Progenitor cell of endocrine pancreas (in vitro differentiated cells): ENCODE measurements at regions not wholly inside any gene's neighbourhood (a gene's known extent, or its start where the extent isn't known, plus 50 kb on each side); places are given as distances from the start of the nearest gene placed in this dataset.

ENCODE experiments used
- DNase-seq: peaks from one replicate; pipeline ENCODE4 v3.0.0; 2021; ENCODE audit warnings: low spot score; ENCODE audit not compliant: unreplicated experiment
- H3K27ac Mint-ChIP-seq: 2 replicates; pipeline ENCODE4 v1.8.0; 2021; ENCODE audit warnings: mild to moderate bottlenecking, moderate library complexity, mixed read lengths
- H3K27me3 Mint-ChIP-seq: 2 replicates; pipeline ENCODE4 v1.8.0; 2021; ENCODE audit warnings: mixed read lengths
- H3K36me3 Mint-ChIP-seq: 2 replicates; pipeline ENCODE4 v1.8.0; 2022; ENCODE audit warnings: mixed read lengths; ENCODE audit not compliant: insufficient read depth
- H3K4me1 Mint-ChIP-seq: 2 replicates; pipeline ENCODE4 v1.8.0; 2021; ENCODE audit warnings: low read depth, mixed read lengths
- H3K4me3 Mint-ChIP-seq: 2 replicates; pipeline ENCODE4 v1.8.0; 2021; ENCODE audit warnings: low read depth, mild to moderate bottlenecking, moderate library complexity, mixed read lengths
- H3K9me3 Mint-ChIP-seq: 2 replicates; pipeline ENCODE4 v1.8.0; 2021; ENCODE audit warnings: low read depth, mixed read lengths
- CTCF ChIP-seq: fragments of 200-600 bp; sonication (generic); IDR thresholded peaks from one replicate; pipeline ENCODE4 v1.5.0; 2021; ENCODE audit warnings: antibody characterized with exemption, mild to moderate bottlenecking; ENCODE audit not compliant: unreplicated experiment

- Mint-ChIP-seq H3K27ac (no peak overlapping the region), H3K27me3 (peaks cover 5% of the 10 kb centered on the region), H3K36me3 (no peaks in the 10 kb centered on the region), H3K4me1 (no peaks in the 10 kb centered on the region), H3K9me3 (peaks cover 15% of the 10 kb centered on the region), H3K4me3 (no peak overlapping the region)
- DNase-seq = no peak
- TF ChIP-seq CTCF = no peak
Observed at GRCh38 chr10:104563051-104563450, 78.0 kb upstream of the SORCS3 start.

GRCh38 chr10:104563548-104563947 lies 77.5 kb upstream of the SORCS3 start:
- H3K9me3 Mint-ChIP-seq = peaks cover 16% of the 10 kb centered on the region
- peaks cover 5% of the 10 kb centered on the region for H3K27me3 Mint-ChIP-seq
- TF ChIP-seq CTCF = no peak
- H3K4me1 Mint-ChIP-seq = no peaks in the 10 kb centered on the region
- no peaks in the 10 kb centered on the region for H3K36me3 Mint-ChIP-seq
- DNase-seq = no peak
- no peak overlapping the region for H3K27ac Mint-ChIP-seq
- H3K4me3 Mint-ChIP-seq = no peak overlapping the region

- H3K36me3 Mint-ChIP-seq = no peaks in the 10 kb centered on the region
- no peak for TF ChIP-seq CTCF
- peaks cover 14% of the 10 kb centered on the region for H3K9me3 Mint-ChIP-seq
- no peak for DNase-seq
- no peak overlapping the region for H3K27ac Mint-ChIP-seq
- H3K4me1 Mint-ChIP-seq = peaks cover 2% of the 10 kb centered on the region
- H3K27me3 Mint-ChIP-seq = peaks cover 15% of the 10 kb centered on the region
- H3K4me3 Mint-ChIP-seq = no peak overlapping the region
Observed at GRCh38 chr10:104574427-104574826, 66.7 kb upstream of the SORCS3 start.

GRCh38 chr10:104574838-104575237 lies 66.3 kb upstream of the SORCS3 start:
- DNase-seq = no peak
- peaks cover 16% of the 10 kb centered on the region for H3K27me3 Mint-ChIP-seq

GRCh38 chr10:104576611-104577010 lies 64.5 kb upstream of the SORCS3 start:
- Mint-ChIP-seq H3K27ac (no peak overlapping the region), H3K4me1 (peaks cover 2% of the 10 kb centered on the region), H3K27me3 (peaks cover 30% of the 10 kb centered on the region), H3K4me3 (no peak overlapping the region), H3K36me3 (no peaks in the 10 kb centered on the region), H3K9me3 (no peaks in the 10 kb centered on the region)
- TF ChIP-seq CTCF = no peak
- no peak for DNase-seq

More at GRCh38 chr10:104574838-104575237, 66.3 kb upstream of the SORCS3 start:
- TF ChIP-seq CTCF = no peak
- Mint-ChIP-seq H3K4me1 (peaks cover 2% of the 10 kb centered on the region), H3K4me3 (no peak overlapping the region), H3K36me3 (no peaks in the 10 kb centered on the region), H3K27ac (no peak overlapping the region), H3K9me3 (peaks cover 10% of the 10 kb centered on the region)
